Renal cortex interstitium (tissue), 11 donors: ENCODE measurements at regions not wholly inside any gene's neighbourhood (a gene's known extent, or its start where the extent isn't known, plus 50 kb on each side); places are given as distances from the start of the nearest gene placed in this dataset.
"Not testable (repeated sequence)": the region's sequence is repeated elsewhere in the genome, so short reads cannot be mapped to it uniquely, and the experiment has no call there.

Experiments
- DNase-seq, 11 donors: peaks; one replicate each; pipeline ENCODE4 v3.0.0-alpha.2; 2013; ENCODE audit warnings: low read depth in 9 of 11, low spot score in 4 of 11; ENCODE audit errors: extremely low read depth in 1 of 11

GRCh38 chr12:4196805-4197420, 76.6 kb upstream of the CCND2 start:
- no peak for DNase-seq

GRCh38 chr12:4194668-4195067, 78.9 kb upstream of the CCND2 start:
- DNase-seq = no peak

- DNase-seq = no peak
These were observed 79.7 kb upstream of the CCND2 start for GRCh38 chr12:4193821-4194220.

- DNase-seq = peak in 1 of 11 donors; percentile 22
These were observed 81.9 kb upstream of the CCND2 start for GRCh38 chr12:4191642-4192041.

DNA sequence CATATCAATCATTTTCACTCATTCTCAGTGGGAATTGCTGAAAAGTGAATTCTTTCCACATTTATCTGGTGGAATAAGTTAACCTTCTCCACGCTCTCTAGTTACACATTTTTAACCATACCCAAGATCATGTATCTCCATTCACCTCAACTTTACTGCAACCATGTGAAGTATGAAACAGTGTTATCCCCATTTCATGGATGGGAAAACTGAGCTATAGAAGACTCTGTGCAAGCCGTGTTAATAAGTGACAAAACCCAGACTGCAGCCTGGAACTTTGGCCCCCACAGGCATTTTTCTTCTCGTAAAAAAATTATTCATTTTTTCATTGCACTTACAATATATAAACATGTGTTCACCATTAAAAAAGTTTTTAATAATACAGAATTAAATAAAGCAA, 82.4 kb upstream of the CCND2 start:
- no peak for DNase-seq

DNA sequence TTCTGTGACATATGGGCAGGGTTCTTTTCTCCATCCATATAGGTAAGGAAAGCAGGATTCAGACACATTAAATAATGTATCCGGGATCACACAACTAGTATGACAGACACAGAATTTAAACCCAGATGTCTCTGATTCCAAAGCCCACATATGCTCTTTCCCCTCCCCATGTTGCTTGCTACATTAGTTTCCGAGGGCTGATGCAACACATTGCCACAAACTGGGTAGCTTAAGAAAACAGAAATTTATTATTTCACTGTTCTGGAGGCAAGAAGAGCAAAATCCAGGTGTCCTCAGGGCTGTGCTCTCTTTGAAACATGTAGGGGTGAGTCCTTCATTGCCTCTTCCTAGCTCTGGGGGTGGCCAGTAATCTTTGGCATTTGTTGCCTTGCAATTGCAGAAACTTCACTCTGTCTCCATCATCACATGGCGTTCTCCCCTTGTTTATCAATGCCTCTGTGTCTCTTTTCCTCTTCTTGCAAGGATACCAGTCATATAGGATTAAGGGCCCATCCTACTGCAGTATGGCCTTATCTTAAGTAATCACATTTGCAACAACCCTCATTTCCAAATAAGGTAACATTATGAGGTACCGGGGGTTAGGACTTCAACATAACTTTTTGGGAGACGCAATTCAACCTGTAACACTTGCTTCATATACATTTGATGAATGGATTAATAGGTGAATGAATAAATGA, 83.0 kb upstream of the CCND2 start:
- DNase-seq = no peak

GRCh38 chr12:4189721-4190120, 83.8 kb upstream of the CCND2 start:
- no peak for DNase-seq

DNA sequence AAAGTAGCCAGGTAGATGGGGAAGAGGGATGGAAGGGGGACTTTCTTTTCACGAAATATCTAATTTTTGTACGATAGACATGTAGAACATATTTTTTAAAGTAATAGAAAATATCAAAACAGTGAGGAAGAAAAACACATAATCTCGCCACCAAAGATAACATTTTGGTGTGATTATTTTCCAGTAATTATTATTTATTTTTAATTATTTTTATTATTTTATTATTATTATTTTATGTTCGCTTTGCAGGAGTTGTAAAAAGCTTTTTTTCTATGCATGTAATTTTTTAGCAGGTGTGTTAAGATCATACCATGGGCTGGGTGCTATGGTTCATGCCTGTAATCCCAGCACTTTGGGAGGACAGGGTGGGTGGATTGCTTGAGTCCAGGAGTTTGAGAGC, 85.6 kb upstream of the CCND2 start:
- DNase-seq = no peak

- not testable (repeated sequence) for DNase-seq
These were observed 86.2 kb upstream of the CCND2 start for GRCh38 chr12:4187315-4187714.

GRCh38 chr12:4178424-4179170, 95.0 kb upstream of the CCND2 start:
- no peak for DNase-seq

DNA sequence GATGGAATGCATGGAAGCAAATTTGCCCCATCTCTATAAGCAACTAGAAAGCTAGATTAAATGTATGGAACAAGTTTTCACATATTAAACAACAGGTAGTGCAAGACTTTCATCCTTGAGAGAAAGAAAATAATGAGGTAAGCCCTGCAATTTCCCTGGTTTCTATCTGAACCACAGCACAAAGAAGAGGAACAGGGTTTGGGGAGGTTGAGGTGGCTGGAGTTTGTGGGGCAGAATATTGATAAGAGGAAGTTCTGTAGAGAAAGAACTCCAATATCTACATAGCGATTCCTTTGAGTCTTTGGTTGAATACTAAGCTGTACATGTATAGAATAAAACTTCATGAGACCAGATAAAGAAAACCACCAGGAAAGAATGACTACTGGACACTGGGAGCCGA, 96.3 kb upstream of the CCND2 start:
- DNase-seq = no peak

- DNase-seq = no peak
These were observed 97.4 kb upstream of the CCND2 start for GRCh38 chr12:4176168-4176567.

DNA sequence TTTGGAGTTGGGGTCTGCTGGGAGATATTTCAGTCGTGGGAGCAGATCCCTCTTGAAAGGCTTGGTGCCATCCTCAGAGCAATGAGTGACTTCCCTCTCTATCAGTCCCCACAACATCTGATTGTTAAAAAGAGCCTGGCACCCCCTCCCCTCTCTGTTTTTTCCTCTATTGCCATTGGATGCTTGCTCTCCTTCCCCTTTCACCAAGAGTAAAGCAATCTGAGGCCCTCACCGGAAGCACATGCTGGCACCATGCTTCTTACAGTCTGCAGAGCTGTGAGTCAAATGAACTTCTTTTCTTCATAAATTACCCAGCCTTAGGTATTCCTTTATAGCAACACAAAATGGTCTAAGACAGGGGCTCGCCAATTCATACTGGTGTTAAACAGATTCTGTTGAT, 99.1 kb upstream of the CCND2 start:
- no peak for DNase-seq

DNA sequence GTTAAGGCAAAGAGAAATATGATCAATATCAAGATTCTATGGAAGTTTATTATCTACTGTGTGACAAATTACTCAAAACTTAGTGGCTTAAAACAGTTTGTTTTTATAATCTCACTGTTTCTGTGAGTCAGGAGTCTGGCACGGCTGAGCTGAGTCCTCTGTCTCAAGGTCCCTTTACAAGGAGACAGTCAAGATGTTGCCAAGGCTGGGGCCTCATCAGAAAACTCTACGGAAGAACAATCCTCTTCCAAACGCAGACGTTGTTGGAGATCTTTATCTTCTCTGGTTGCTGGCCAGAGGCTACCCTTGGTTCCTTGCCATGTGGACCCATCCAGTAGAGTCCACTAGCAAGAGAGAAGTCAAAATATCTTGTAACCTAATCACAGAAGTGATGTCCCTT, 100.6 kb upstream of the CCND2 start:
- DNase-seq = no peak

GRCh38 chr12:4171742-4172141, 101.8 kb upstream of the CCND2 start:
- no peak for DNase-seq

GRCh38 chr12:4169959-4170358, 103.6 kb upstream of the CCND2 start:
- DNase-seq = no peak

DNA sequence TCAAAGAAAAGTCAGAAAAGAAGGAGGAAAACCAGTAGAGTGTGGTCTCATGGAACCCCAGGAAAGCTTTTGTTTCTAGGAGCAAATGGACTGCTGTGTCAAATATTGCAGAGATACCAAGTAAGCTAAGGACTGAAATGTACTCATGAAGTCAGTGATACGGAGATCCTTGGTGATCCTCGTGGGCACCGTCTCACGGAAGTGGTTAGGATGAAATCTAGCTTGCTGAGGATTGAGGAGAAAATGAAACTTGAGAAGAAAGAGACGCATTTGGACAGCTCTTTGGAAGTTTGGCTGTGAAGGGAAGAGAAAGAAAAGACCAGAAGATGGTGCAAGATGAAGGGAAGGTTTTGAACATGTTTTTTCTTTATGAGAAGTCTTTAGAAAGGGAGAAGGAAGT, 104.0 kb upstream of the CCND2 start:
- DNase-seq = no peak

- peak in 4 of 11 donors; percentile 8 to 15 (median 14) for DNase-seq
These were observed 105.5 kb upstream of the CCND2 start for GRCh38 chr12:4168036-4168435.

GRCh38 chr12:4164559-4165558, 108.7 kb upstream of the CCND2 start:
- DNase-seq = peak; percentile 38 to 78 (median 73)
